ENCODE measurements at regions not wholly inside any gene's neighbourhood (a gene's known extent, or its start where the extent isn't known, plus 50 kb on each side); places are given as distances from the start of the nearest gene placed in this dataset.

DNA sequence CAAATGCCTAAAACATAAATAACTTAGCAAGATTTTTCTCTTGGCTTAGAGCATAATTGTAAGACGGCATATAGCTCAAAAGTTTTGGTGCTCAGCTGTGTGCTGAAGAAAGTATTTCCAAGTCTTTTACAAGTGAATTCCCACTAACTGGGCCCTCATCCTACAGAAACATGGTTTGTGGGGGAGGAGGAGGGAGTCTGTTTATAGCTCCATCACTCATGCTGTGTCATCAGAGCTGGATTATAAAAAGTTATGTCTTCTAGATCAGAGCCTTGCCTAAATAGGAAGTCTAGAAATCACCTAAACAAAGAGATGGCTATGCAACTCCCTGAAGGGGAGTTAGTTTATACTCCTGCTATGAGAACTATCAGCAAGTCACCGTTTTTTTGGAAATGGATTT is 65.9 kb upstream of the OTOGL start:
- ChIA-PET POLR2A (no interaction called here), CTCF (interaction anchor here (1.1 kb wide), 1 partner anchor 30 kb away, joined by 3 read pairs; no protein-coding TSS in a partner anchor)
- TF ChIP-seq, protein P1, sequence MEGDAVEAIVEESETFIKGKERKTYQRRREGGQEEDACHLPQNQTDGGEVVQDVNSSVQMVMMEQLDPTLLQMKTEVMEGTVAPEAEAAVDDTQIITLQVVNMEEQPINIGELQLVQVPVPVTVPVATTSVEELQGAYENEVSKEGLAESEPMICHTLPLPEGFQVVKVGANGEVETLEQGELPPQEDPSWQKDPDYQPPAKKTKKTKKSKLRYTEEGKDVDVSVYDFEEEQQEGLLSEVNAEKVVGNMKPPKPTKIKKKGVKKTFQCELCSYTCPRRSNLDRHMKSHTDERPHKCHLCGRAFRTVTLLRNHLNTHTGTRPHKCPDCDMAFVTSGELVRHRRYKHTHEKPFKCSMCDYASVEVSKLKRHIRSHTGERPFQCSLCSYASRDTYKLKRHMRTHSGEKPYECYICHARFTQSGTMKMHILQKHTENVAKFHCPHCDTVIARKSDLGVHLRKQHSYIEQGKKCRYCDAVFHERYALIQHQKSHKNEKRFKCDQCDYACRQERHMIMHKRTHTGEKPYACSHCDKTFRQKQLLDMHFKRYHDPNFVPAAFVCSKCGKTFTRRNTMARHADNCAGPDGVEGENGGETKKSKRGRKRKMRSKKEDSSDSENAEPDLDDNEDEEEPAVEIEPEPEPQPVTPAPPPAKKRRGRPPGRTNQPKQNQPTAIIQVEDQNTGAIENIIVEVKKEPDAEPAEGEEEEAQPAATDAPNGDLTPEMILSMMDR (IDR thresholded peaks at IDR 0.05; ENCODE audit: control extremely low read depth, extremely low read depth, low read depth, missing control alignments): no peak

DNA sequence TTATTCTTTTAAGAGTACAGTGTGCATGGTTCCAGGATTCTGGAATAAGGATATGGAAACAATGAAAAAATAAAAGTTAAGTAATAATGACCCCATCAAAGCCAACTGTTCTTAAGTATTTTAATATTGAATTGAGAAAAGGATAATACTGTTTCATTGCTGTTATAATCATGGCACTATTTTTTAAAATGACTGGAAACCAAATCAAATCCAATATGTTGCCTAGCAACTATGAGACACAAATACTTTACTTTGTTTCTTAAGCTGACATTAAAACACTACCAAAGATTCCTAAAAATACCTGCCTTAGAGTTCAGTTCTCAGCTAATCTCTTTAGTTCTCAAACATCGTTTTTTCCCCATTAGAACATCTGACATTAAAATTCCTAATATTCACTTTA is 66.4 kb upstream of the OTOGL start:
- CTCF ChIA-PET: no interaction called here
- no peak for DNase-seq (ENCODE audit: extremely low spot score)
- POLR2A ChIA-PET: no interaction called here
- TF ChIP-seq, protein P1 (IDR thresholded peaks at IDR 0.05; ENCODE audit: control extremely low read depth, extremely low read depth, low read depth, missing control alignments): no peak

More for the DNA sequence above, 65.9 kb upstream of the OTOGL start:
- no peak for DNase-seq (ENCODE audit: extremely low spot score)

DNA sequence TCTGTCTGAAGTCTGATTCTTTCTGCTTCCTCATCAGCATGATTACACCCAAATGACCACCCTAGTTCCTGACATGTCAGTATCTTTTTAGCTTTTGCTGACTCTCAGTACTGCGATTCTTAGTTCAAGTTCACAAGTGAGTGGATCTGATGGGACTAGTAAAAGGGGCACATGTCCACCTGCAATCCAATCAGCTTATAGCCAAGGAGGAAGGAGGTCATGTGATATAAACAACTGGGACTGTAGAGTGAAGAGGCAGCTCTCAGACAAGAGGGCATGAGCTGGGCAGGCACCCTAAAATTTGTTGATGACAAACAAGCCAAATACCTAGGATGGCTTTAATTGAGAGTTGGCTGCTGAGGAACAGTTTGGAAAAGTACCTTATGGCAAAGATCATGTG is 68.1 kb upstream of the OTOGL start:
- TF ChIP-seq, protein P1 (IDR thresholded peaks at IDR 0.05; ENCODE audit: control extremely low read depth, extremely low read depth, low read depth, missing control alignments): no peak
- DNase-seq (ENCODE audit: extremely low spot score): no peak
- POLR2A ChIA-PET: no interaction called here
- CTCF ChIA-PET: interaction anchor here (1.1 to 1.3 kb wide), 2 partner anchors 10 to 30 kb away, joined by 3 to 5 read pairs; no protein-coding TSS in a partner anchor

DNA sequence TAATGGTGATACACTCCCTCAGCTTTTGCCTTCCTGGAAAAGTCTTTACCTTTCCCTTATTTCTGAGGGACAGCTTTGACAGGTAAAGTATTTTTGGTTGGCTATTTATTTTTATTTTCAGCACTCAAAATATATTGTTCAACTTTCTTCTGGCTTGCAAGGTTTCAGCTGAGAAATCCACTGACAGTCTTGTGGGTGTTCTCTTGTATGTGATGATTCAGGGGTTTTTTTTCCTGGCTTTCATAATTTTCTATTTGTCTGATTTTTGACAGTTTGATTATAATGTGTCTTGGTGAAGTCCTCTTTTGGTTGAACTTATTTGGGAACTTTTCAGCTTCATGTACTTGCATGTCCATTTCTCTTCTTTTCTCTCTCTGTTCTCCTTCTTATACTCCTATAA is 73.7 kb upstream of the OTOGL start:
- TF ChIP-seq, protein P1 (IDR thresholded peaks at IDR 0.05; ENCODE audit: control extremely low read depth, extremely low read depth, low read depth, missing control alignments): no peak
- ChIA-PET POLR2A (no interaction called here), CTCF (no interaction called here)
- no peak for DNase-seq (ENCODE audit: extremely low spot score)

DNA sequence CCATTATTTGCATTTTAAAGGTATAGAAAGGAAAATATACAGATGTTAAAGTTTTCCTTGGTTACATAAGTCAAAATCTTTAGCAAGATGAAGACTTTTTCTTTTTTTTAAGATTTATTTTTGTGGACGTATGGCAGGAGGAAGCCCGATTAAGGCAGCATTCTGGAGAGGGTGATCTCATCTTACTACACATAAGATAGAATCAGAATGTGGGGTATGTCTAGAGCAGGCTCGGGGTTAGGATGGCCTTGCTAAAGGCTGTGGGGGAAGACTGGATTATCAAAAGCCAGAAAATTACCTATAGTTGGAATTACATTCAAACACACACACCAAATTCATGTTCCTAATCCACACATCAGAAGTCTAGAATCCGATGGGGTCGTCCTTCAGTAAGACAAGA is 79.6 kb upstream of the OTOGL start:
- TF ChIP-seq, protein P1 (IDR thresholded peaks at IDR 0.05; ENCODE audit: control extremely low read depth, extremely low read depth, low read depth, missing control alignments): no peak
- CTCF ChIA-PET: interaction anchor here (1.0 kb wide), 1 partner anchor 11 kb away, joined by 3 read pairs; no protein-coding TSS in a partner anchor
- POLR2A ChIA-PET: no interaction called here
- no peak for DNase-seq (ENCODE audit: extremely low spot score)

DNA sequence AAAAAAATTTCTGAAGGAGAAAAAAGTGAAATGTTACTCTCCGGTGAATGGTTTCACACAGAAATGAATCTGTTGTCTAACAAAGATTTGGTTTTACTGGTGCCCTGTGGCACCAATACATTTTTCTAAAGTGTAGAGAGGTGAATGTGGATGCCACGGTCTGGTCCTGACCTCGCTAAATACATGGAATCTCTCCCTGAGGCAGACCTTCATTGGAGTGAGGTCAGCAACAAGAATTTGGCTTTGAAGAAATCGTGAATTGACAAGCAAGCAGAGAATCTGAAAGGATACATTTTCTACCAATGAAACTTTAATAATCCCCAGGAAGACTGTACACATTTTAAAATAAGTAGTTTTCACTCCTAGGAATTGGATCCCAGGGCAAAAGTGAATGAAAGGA is 81.2 kb upstream of the OTOGL start:
- POLR2A ChIA-PET: no interaction called here
- DNase-seq (ENCODE audit: extremely low spot score): no peak
- TF ChIP-seq, protein P1 (IDR thresholded peaks at IDR 0.05; ENCODE audit: control extremely low read depth, extremely low read depth, low read depth, missing control alignments): no peak
- CTCF ChIA-PET: no interaction called here

All from GM10248 (cell line).